HG03103 (cell line): ENCODE measurements at regions not wholly inside any gene's neighbourhood (a gene's known extent, or its start where the extent isn't known, plus 50 kb on each side); places are given as distances from the start of the nearest gene placed in this dataset.
"Not testable (repeated sequence)": the region's sequence is repeated elsewhere in the genome, so short reads cannot be mapped to it uniquely, and the experiment has no call there.

Experiments used
- ATAC-seq: cut with Tn5 transposase; IDR thresholded peaks from one replicate; pipeline ENCODE4 v1.9.1; 2021; ENCODE audit warnings: low read depth; ENCODE audit not compliant: unreplicated experiment

DNA sequence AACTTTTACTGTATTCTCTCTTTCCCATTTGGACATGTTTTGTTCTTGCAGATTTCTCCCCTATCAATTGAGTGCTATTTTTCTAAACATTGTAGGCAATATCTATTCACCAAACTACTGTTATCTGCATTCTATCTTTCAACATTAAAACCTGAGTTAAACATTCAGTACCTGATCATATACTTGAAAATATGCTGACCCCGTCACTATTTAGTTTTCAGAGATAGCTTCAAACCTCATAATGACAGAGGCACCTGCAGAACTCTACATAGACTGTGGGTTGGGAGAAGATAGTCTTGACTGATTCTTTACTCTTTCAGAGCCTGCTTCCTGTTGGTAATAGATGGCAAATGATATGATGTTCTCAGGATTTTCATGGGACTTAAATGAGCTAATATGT is 965.7 kb upstream of the GOT2 start:
- no peak for ATAC-seq

DNA sequence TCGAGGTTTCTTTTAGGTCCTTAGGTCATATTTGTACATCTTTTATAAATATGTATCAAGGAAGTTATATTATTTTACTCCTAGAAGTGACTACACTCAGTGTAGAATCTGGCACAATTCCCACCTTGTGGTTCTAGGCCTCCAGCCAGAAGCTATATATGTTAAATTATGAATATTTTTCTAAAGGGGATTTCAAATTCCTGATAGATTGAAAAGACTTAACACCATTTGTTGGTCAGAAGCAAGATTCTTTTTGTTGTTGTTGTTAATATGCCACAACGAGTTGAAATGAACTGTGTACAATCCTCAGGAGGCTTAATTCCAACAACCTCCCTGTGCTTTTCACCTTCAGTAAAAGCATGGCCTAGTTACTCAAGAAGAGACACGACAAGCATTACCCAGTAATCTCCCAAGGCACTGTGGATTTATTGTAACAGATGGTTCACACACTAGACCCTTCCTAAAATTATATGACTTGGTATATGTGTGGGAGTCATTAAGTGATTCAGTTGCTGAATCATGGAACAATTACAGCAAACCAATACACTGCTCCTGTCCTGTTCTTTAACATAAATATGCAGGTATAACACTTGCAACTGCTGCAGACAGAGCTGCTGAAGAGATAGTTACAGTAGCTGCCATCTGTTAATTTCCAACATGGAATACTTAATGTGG is 964.4 kb upstream of the GOT2 start:
- no peak for ATAC-seq

- no peak for ATAC-seq
Observed at GRCh38 chr16:59697761-59698160, 963.6 kb upstream of the GOT2 start.

- no peak for ATAC-seq
Observed at GRCh38 chr16:59697236-59697635, 963.1 kb upstream of the GOT2 start.

DNA sequence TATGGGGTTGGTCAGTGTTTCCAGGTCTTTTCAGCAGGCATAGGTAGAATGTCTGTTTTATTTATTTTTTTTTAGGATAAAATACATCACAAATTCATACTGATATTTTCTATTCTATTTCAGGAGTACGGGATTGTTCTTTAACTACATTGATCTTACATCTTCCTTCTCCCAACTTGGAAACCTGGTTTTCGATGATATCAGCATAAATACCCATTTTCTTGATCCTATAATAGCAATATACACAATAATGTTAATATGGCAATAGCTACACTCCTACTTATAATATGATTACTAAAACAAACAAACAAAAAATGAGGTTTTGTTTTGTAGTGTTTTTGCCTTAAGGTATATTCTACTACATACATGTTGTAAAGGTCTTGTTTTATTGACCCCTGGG is 962.4 kb upstream of the GOT2 start:
- ATAC-seq: no peak

DNA sequence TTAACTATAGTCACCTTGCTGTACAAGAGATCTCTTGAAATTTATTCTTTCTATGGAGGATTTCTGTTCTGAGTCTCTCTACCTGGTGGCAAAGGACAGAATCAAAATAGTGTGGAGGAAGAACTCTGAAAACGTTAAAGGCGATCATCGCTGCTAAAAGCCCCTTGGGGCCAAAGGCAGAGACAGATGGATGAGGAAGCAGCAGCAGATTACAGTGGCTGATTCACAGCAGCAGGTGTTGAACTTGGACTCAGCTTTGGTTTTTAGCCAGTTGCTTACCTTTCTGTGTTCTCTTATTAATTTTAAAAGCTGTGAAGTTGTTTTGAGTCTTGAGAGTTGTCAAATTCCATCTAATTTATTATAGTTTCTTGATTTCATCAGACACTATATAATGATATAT is 956.1 kb upstream of the GOT2 start:
- ATAC-seq: no peak

DNA sequence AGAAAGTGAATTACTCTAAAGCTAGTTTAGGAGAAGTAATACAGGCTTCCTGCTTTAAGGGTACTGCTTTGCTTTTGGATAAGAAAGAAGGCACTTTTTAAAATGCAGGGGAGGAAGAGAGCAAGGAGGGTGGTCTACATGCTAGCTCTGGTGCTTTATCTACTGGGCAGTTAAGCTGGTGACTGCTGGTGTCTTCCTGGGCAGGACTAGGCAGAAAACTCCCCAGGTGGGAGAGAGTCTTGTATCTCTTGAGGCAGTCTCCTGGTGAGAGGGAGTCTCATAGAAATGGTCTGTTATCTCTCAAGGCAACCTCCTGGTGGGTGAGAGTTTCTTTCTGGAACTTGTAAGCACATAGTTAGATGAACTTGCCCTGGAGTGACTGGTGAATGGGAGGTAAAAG is 953.9 kb upstream of the GOT2 start:
- ATAC-seq: no peak

DNA sequence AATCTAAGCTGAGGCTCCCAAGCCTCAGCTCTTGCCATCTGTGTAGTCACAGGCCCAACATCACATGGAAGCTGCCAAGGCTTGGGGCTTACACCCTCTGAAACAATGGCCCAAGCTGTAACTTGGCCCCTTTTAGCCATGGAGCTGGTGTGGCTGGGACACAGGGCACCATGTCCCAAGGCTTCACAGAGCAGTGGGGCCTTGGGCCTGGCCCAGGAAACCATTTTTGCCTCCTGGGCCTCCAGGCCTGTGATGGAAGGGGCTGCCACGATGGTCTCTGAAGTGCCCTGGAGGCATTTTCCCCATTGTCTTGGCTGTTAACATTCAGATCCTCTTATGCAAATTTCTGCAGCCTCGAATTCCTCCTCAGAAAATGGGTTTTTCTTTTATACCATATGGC is 952.3 kb upstream of the GOT2 start:
- no peak for ATAC-seq

DNA sequence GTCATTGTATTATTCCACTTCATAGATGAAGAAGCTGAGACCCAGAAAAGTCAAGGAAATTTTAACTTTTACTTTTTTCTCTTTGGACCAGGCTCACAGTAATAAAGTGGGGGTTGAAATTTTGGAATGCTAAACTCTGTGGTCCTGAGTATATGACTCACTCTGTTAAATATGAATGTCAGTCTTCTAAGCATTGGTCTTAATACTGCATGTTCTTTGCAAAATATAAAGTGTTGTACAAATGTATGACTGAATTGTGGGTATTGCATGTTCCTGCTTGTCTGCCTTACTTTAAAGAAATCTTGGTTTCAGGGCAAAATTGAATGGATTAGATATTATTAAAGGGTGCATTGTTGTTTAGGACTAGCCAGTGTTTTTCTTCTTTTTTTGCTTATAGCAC is 950.8 kb upstream of the GOT2 start:
- no peak for ATAC-seq

DNA sequence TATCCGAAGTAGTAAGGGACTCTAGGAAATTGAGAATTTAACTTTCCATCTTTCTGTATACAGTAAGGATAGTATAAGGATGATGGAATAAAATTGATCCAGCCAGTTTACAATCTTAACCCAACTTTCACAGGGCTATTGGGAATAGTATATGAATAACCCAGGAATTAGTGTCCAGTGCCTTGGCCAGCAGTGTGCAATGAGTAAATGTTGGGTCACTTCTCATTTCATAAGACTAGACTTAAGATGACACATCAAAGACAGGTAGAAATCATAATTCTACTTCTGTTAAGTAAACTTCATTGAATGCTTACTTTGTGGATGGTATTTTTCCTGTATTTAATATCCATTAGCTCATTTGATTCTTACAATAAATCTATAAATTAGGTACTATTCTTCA is 949.6 kb upstream of the GOT2 start:
- ATAC-seq: no peak

GRCh38 chr16:59665618-59666220 is 931.6 kb upstream of the GOT2 start:
- no peak for ATAC-seq

DNA sequence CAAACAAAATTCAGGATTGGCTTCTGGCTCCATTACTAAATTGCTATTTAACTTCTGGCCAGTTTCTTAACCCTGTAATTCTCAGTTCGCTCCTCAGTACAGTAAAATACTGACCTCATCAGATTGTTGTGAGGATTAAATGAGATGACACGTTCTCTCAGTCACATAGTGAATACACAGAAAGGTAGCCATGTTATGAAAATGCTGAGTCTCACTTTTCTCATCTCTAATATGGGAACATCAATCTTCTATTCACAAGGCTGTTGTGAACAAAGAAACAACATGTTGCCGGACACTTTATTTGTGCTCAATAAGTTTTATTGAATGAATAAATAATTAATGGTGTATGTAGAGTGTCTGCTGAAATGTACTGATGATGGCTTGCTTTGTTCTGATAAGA is 924.5 kb upstream of the GOT2 start:
- ATAC-seq: no peak

DNA sequence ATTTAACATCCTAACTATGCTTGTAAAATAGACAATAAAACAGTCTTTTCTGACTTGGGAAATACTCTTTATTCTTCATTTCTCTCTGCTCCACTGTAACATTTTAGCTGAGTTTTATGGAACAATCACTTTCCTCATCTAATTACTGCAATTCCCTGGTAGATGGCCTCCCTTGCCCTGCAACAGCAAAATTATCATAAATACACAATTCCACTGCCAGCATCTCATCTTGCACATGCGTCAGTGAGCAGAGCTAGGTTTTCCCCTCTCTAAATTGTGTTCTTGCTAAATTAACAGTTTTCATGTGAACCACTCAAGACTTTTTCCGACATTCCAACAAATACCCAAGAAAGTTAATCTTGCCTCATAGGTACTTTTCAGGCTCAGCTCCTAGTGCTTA is 920.9 kb upstream of the GOT2 start:
- no peak for ATAC-seq

GRCh38 chr16:59654455-59654854 is 920.3 kb upstream of the GOT2 start:
- no peak for ATAC-seq

DNA sequence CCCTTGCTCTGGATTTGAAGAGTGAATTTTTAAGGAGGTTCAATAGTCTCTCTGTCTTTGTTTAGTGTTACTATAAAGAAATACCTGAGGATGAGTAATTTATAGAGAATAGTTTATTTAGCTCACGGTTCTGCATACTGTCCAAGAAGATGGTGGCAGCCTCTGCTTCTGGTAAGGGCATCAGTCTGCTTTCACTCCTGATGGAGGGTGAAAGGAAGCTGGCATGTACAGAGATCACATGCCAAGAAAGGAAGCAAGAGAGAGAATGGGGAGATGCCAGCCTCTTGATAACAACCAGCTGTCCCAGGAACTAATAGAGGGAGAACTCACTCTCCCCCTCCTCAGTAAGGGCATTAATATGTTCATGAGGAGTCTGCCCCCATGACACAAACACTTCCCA is 917.5 kb upstream of the GOT2 start:
- ATAC-seq: no peak

GRCh38 chr16:59645194-59645593 is 911.1 kb upstream of the GOT2 start:
- no peak for ATAC-seq

DNA sequence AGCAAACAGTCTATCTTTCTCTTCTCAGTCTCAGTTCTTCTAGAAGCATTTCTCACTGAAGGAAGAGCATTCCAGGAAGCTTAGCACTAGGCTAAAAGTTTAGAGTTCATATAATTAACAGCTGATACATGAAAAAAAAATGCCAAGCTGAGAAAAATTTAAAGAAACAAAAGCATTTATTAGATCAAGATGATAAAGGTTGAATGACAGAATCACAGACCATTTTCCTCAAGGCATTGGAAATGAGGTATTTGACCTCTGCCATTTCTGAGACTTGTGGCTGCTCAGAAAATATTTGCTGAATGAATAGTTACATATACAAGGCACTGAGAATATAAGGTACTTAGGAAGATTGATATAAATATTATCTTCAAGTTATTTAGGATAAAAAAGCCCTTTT is 901.6 kb upstream of the GOT2 start:
- ATAC-seq: no peak

GRCh38 chr16:59634951-59635350 is 900.8 kb upstream of the GOT2 start:
- no peak for ATAC-seq

- ATAC-seq: no peak
Observed at GRCh38 chr16:59634004-59634579, 900.0 kb upstream of the GOT2 start.

DNA sequence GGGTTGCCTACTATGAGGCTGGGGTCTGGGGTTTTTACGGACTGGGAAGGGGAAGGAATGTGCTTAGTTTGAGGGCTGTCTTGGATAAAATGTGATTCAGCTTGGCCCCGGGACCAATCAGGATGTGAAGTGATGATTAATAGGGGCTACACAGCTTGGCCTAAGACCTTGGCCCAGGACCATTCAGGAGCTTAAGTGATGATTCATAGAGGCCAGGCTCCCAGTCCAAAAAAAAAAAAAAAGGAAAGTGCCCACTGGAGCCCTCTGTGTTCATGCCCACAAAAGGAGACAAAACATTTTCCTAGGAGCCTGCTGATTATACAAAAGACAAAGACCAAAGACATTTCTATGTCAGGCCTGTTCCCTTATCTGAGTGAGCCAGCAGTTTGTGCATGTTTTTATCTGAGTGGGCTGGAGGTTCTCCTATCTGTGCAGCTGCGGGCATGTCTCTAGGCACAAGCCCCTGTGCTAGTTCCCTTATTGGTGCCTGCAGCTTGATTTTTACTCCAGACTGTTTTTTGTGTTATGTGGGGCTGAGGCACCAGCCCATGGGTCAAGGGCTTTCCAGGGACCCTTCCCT is 898.2 kb upstream of the GOT2 start:
- no peak for ATAC-seq

- ATAC-seq: not testable (repeated sequence)
Observed at GRCh38 chr16:59624381-59624780, 890.3 kb upstream of the GOT2 start.
